NB4 (cell line): ENCODE measurements at regions not wholly inside any gene's neighbourhood (a gene's known extent, or its start where the extent isn't known, plus 50 kb on each side); places are given as distances from the start of the nearest gene placed in this dataset.

Experiments
- DNase-seq: peaks from one replicate; pipeline ENCODE4 v3.0.0; 2010; ENCODE audit warnings: low read depth
- H3K4me3 ChIP-seq: one replicate; pipeline ENCODE4 v1.5.1; 2011; ENCODE audit warnings: mild to moderate bottlenecking, low read depth, low read length, moderate library complexity
- CTCF ChIP-seq: IDR thresholded peaks from one replicate; pipeline ENCODE4 v1.5.1; 2012; ENCODE audit warnings: low read depth, low read length
- MYC ChIP-seq: IDR thresholded peaks from 2 replicates; pipeline ENCODE4 v1.6.1; 2011; ENCODE audit warnings: low read depth, low read length
- POLR2A ChIP-seq: IDR thresholded peaks from 2 replicates; pipeline ENCODE4 v1.6.1; 2011; ENCODE audit warnings: mild to moderate bottlenecking; ENCODE audit not compliant: insufficient read length; ENCODE audit errors: extremely low read depth
- TF ChIP-seq, protein P1 (sequence below): IDR thresholded peaks from 2 replicates; pipeline ENCODE4 v1.6.1; 2011; ENCODE audit warnings: low read depth, low read length

GRCh38 chrX:124931241-124931640 lies 388.4 kb upstream of the TEX13C start:
- TF ChIP-seq POLR2A = no peak
- TF ChIP-seq MYC = no peak
- TF ChIP-seq, protein P1, sequence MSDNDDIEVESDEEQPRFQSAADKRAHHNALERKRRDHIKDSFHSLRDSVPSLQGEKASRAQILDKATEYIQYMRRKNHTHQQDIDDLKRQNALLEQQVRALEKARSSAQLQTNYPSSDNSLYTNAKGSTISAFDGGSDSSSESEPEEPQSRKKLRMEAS = no peak
- TF ChIP-seq CTCF = no peak
- no peak for DNase-seq
- no peak overlapping the region for H3K4me3 ChIP-seq

DNA sequence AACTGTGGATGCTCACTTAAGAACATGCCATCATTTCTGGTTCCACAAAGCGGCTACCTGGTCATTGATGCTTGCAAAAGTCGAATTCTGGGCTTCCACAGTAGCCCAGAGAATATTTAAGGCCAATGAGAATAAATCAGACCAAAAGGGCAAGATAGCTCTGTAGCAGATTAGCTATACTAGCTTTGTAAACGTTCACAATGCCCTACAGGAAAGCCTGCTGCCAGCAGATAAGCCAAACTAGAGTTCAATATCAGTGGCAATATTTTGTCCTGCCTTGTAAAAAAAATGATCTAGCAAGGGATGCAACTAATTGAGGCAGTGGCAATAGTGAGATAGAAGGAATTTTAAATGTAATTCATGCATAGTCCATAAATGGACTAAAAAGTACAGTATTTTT lies 387.7 kb upstream of the TEX13C start:
- H3K4me3 ChIP-seq = no peak overlapping the region
- DNase-seq = no peak
- TF ChIP-seq, protein P1 = no peak
- TF ChIP-seq MYC (no peak), POLR2A (no peak), CTCF (no peak)

DNA sequence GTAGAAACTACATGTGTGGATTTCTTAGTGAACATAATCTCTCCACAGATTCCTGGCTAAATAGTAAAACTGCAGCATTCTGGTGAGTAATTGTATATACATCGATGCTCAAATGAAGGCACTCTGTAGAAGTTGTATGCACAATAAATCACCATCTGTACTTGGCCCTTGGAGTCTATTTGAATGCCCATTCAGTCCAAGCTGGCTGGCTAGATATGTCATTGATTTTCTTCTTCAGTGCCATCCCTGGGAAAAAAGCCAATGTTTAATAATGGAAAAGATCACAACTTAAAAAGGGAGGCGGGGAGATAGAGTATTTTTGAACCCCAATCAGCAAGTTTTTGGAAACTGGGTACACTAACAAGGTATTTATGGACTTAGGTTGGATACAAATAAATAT lies 381.0 kb upstream of the TEX13C start:
- TF ChIP-seq, protein P1 = no peak
- TF ChIP-seq MYC (no peak), CTCF (no peak), POLR2A (no peak)
- no peak overlapping the region for H3K4me3 ChIP-seq
- no peak for DNase-seq

- DNase-seq = no peak
- TF ChIP-seq MYC (no peak), POLR2A (no peak), CTCF (no peak)
- TF ChIP-seq, protein P1 = no peak
- H3K4me3 ChIP-seq = no peak overlapping the region
These were observed 379.1 kb upstream of the TEX13C start for GRCh38 chrX:124940531-124940930.

DNA sequence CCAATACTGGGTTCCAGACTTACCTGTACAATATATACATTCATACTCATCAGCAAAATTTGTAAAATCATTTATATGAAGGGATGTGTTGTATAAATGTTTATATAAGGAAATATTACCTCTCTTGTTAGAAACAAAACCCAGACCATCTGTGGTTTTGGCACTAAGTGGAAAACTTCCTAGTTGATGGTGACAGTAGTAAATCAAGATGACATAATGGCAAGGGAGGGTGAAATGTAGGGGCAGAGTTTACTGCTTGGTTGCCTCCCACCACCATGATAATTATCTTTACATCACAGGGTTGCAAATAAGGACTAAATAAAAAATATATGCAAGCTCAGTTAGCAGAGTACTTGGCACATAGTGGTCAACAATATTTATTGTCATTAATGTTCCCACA lies 365.3 kb upstream of the TEX13C start:
- TF ChIP-seq, protein P1 = no peak
- no peak overlapping the region for H3K4me3 ChIP-seq
- DNase-seq = no peak

GRCh38 chrX:124960454-124960853 lies 359.2 kb upstream of the TEX13C start:
- TF ChIP-seq POLR2A (no peak), MYC (no peak), CTCF (no peak)
- TF ChIP-seq, protein P1 = no peak
- H3K4me3 ChIP-seq = no peak overlapping the region
- no peak for DNase-seq

GRCh38 chrX:124963717-124964116 lies 356.0 kb upstream of the TEX13C start, which contains the start of gene TENM1:
TENM1 (minus strand) TSS chrX:124963817.
- TF ChIP-seq POLR2A (no peak), MYC (no peak), CTCF (no peak)
- TF ChIP-seq, protein P1 = no peak

More at GRCh38 chrX:124963717-124964116, 356.0 kb upstream of the TEX13C start, which contains the start of gene TENM1:
- no peak for DNase-seq
- no peak within 1 kb of the TSS for H3K4me3 ChIP-seq
